ENCODE measurements at regions not wholly inside any gene's neighbourhood (a gene's known extent, or its start where the extent isn't known, plus 50 kb on each side); places are given as distances from the start of the nearest gene placed in this dataset.

- FAIRE-seq (no peak), DNase-seq (ENCODE audit: low read depth, low spot score) (no peak)
- Histone ChIP-seq H4K20me1 (ENCODE audit: control insufficient read depth, extremely low read depth, insufficient read depth, low read length) (no peaks in the 10 kb centered on the region), H3K9ac (ENCODE audit: control insufficient read depth, extremely low read depth, insufficient read depth, low read length) (no peak overlapping the region), H3K9me3 (ENCODE audit: control insufficient read depth, low read depth, low read length) (no peaks in the 10 kb centered on the region), H3K27me3 (ENCODE audit: control insufficient read depth, extremely low read depth, insufficient read depth, low read length) (peaks cover 57% of the 10 kb centered on the region), H3K4me2 (ENCODE audit: control insufficient read depth, extremely low read depth, insufficient read depth, low read depth, low read length) (no peak overlapping the region), H3K27ac (ENCODE audit: control insufficient read depth, insufficient read depth, low read length) (no peak overlapping the region), H3K79me2 (ENCODE audit: control insufficient read depth, insufficient read depth, low read length) (no peaks in the 10 kb centered on the region), H3K4me3 (ENCODE audit: control insufficient read depth in 2 of 3, extremely low read depth in 1 of 3, insufficient read depth in 2 of 3, low read depth in 1 of 3, low read length in 3 of 3) (no peak overlapping the region), H3K36me3 (ENCODE audit: control insufficient read depth in 2 of 2, extremely low read depth in 1 of 2, insufficient read depth in 2 of 2, low read length in 2 of 2) (no peaks in the 10 kb centered on the region), H3K4me1 (ENCODE audit: control insufficient read depth, extremely low read depth, insufficient read depth, low read length) (no peaks in the 10 kb centered on the region), H2AFZ (ENCODE audit: control insufficient read depth, low read length) (no peak overlapping the region), H3K9me1 (ENCODE audit: control insufficient read depth, extremely low read depth, insufficient read depth, low read length) (no peaks in the 10 kb centered on the region)
- dilution Hi-C loops (cut with MboI; ENCODE audit: extremely low pct_ligation_motif_present, low sequenced_read_pairs) = no loop called here
- TF ChIP-seq, protein P1, sequence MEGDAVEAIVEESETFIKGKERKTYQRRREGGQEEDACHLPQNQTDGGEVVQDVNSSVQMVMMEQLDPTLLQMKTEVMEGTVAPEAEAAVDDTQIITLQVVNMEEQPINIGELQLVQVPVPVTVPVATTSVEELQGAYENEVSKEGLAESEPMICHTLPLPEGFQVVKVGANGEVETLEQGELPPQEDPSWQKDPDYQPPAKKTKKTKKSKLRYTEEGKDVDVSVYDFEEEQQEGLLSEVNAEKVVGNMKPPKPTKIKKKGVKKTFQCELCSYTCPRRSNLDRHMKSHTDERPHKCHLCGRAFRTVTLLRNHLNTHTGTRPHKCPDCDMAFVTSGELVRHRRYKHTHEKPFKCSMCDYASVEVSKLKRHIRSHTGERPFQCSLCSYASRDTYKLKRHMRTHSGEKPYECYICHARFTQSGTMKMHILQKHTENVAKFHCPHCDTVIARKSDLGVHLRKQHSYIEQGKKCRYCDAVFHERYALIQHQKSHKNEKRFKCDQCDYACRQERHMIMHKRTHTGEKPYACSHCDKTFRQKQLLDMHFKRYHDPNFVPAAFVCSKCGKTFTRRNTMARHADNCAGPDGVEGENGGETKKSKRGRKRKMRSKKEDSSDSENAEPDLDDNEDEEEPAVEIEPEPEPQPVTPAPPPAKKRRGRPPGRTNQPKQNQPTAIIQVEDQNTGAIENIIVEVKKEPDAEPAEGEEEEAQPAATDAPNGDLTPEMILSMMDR (optimal IDR thresholded peaks at IDR 0.05 in 1 of 3, IDR thresholded peaks at IDR 0.05 in 1 of 3, conservative IDR thresholded peaks at IDR 0.05 in 1 of 3; ENCODE audit: extremely low read depth in 1 of 3, insufficient read depth in 2 of 3, low read length in 3 of 3) = no peak
- no peak for TF ChIP-seq EZH2 (IDR thresholded peaks at IDR 0.05; ENCODE audit: low read length)
These were observed 221.0 kb upstream of the FOXF1 start for GRCh38 chr16:86289304-86289703.

GRCh38 chr16:86289907-86290306 lies 220.4 kb upstream of the FOXF1 start:
- H3K9me3 ChIP-seq (ENCODE audit: control insufficient read depth, low read depth, low read length) = no peaks in the 10 kb centered on the region
- H3K27me3 ChIP-seq (ENCODE audit: control insufficient read depth, extremely low read depth, insufficient read depth, low read length) = peaks cover 57% of the 10 kb centered on the region
- dilution Hi-C loops (cut with MboI; ENCODE audit: extremely low pct_ligation_motif_present, low sequenced_read_pairs) = no loop called here
- H2AFZ ChIP-seq (ENCODE audit: control insufficient read depth, low read length) = no peak overlapping the region
- no peaks in the 10 kb centered on the region for H3K4me1 ChIP-seq (ENCODE audit: control insufficient read depth, extremely low read depth, insufficient read depth, low read length)
- no peaks in the 10 kb centered on the region for H4K20me1 ChIP-seq (ENCODE audit: control insufficient read depth, extremely low read depth, insufficient read depth, low read length)
- no peak overlapping the region for H3K4me2 ChIP-seq (ENCODE audit: control insufficient read depth, extremely low read depth, insufficient read depth, low read depth, low read length)
- no peaks in the 10 kb centered on the region for H3K9me1 ChIP-seq (ENCODE audit: control insufficient read depth, extremely low read depth, insufficient read depth, low read length)
- TF ChIP-seq EZH2 (IDR thresholded peaks at IDR 0.05; ENCODE audit: low read length) = no peak
- TF ChIP-seq, protein P1 (optimal IDR thresholded peaks at IDR 0.05 in 1 of 3, IDR thresholded peaks at IDR 0.05 in 1 of 3, conservative IDR thresholded peaks at IDR 0.05 in 1 of 3; ENCODE audit: extremely low read depth in 1 of 3, insufficient read depth in 2 of 3, low read length in 3 of 3) = no peak
- H3K9ac ChIP-seq (ENCODE audit: control insufficient read depth, extremely low read depth, insufficient read depth, low read length) = no peak overlapping the region
- no peaks in the 10 kb centered on the region for H3K79me2 ChIP-seq (ENCODE audit: control insufficient read depth, insufficient read depth, low read length)
- H3K36me3 ChIP-seq (ENCODE audit: control insufficient read depth in 2 of 2, extremely low read depth in 1 of 2, insufficient read depth in 2 of 2, low read length in 2 of 2) = no peaks in the 10 kb centered on the region
- no peak for FAIRE-seq
- no peak for DNase-seq (ENCODE audit: low read depth, low spot score)
- no peak overlapping the region for H3K4me3 ChIP-seq (ENCODE audit: control insufficient read depth in 2 of 3, extremely low read depth in 1 of 3, insufficient read depth in 2 of 3, low read depth in 1 of 3, low read length in 3 of 3)
- no peak overlapping the region for H3K27ac ChIP-seq (ENCODE audit: control insufficient read depth, insufficient read depth, low read length)

All from keratinocyte (primary cell).